HG03108 (cell line): ENCODE measurements at regions not wholly inside any gene's neighbourhood (a gene's known extent, or its start where the extent isn't known, plus 50 kb on each side); places are given as distances from the start of the nearest gene placed in this dataset.
A peak's percentile ranks its signal among the peaks of the same experiment; 100 is the strongest.

Experiments used
- ATAC-seq: cut with Tn5 transposase; IDR thresholded peaks from one replicate; pipeline ENCODE4 v1.9.1; 2021; ENCODE audit warnings: moderate library complexity; ENCODE audit not compliant: unreplicated experiment

DNA sequence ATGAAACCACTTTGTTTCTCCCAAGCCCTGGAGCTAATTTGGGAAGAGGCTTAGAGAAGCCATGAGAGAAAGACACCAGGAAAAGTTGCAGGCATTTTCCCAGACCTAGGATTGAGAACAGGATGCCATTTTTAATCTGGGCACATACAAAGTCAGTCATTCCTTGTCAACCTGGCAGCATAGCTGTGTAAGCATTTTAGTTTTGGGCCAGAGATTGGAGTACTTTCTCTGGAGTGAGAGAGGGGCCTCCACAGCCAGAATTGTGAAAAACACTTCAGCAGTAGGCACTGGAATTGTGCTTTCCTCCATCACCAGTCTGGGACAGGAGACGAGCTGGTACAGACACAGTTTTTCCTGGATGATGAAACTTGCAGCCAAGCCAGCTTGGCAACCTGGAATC, 390.3 kb upstream of the DMAC1 start:
- no peak for ATAC-seq

GRCh38 chr9:8188723-8189407, 389.3 kb upstream of the DMAC1 start:
- no peak for ATAC-seq

GRCh38 chr9:8186560-8186959, 387.0 kb upstream of the DMAC1 start:
- ATAC-seq: no peak

DNA sequence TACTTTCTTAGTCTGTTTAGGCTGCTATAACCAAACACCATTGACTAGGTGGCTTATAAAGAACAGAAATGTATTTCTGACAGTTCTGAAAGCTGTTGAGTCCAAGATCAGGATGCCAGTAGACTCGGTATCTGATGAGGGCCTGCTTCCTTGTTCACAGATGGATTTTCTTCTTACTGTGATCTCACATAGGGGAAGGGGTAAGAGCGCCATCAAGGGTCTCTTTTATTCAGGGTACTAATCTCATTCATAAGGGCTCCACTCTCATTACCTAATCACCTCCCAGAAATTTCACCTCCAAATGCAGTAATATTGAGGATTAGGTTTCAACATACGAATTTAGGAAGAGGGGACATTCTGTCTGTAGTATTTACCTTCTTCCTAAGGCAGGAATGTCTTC, 384.0 kb upstream of the DMAC1 start:
- no peak for ATAC-seq

DNA sequence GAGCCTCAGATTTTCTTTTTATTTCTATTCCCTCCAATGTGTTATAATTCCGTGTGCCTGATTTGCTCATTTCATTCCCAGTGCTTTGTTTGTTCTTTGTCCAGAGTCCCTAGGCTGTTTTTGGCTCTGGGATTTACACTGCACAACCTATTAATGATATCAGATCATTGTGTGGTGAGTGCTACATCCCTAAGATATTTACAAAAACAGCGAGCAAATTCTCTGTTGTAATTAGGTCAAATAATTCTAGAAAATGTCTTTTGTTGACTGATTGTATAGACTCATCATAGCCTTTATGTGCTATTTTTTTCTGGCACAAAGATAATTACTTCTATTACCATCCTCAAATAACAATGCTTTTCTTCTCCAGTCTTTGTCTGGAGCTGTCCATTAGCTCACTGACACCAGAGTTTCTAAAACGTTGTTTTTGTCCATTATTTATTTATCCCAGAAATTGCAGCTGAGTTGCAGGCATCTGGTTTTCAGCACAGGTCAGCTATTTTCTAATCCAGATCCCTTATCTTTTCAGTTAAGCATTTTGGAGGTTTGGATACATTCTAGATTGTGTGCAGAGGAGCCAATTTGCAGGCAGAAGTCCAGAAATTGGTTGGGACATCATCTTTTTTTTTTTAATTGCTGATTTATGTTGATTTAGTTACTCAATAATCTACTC, 379.9 kb upstream of the DMAC1 start:
- ATAC-seq: no peak

GRCh38 chr9:8172000-8172399, 372.4 kb upstream of the DMAC1 start:
- no peak for ATAC-seq

- ATAC-seq: no peak
These were observed 369.4 kb upstream of the DMAC1 start for GRCh38 chr9:8168916-8169438.

DNA sequence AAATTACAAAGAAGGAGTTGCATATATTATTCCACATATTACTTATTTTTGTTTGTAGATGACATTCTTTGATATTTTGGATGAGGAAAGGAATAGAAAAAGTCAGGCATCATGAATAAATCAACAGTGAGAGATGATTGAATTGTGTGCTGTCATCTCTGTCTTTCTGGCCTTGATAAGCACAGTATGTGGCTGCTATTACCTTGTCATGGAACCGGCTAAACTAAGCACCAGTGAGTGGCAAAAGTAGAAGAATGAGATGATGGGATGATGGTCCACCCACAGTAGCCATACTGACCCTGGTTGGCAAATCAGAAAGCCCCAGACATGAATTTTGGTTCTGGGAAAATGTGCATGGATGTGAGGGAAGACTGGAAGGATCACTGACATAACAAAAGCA, 361.2 kb upstream of the DMAC1 start:
- no peak for ATAC-seq

DNA sequence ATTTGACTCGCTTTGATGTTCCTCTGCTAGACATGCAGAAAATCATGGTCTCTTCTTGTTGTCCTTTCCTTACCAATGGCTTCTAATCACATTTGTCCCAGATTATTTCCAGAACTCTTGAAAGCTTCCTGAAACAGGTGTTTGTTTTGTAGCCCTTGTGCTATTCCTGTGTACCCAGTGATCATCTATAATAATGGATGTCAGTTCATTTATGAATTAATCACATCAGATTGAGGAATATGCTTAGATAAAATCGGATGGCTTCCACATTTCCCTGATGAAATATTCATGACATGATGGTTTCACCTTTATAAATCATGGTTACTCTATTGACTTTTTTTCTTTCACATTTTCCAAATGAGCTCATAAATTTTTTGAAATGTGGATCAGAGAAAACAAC, 359.0 kb upstream of the DMAC1 start:
- no peak for ATAC-seq

GRCh38 chr9:8157683-8158324, 358.2 kb upstream of the DMAC1 start:
- no peak for ATAC-seq

- no peak for ATAC-seq
These were observed 356.8 kb upstream of the DMAC1 start for GRCh38 chr9:8156346-8156745.

DNA sequence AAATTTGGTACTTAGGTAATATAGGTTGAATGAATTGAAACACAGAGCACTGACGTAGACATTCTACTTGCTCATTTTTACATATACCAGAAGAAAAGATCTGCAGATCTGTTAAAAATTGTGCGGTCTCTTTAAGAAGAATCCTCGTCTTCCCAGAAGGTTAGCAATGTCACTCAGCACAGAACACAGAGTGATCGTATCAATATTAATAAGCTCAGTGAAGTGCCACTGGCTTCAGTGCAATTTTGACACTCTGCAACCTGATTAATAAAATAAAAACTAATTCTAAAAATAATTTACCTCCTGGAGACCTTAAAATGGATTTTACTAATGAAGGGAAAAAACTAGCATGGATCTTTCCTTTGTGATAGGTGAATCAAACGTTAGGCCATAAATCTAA, 356.1 kb upstream of the DMAC1 start:
- no peak for ATAC-seq

GRCh38 chr9:8143677-8144076, 344.1 kb upstream of the DMAC1 start:
- no peak for ATAC-seq

DNA sequence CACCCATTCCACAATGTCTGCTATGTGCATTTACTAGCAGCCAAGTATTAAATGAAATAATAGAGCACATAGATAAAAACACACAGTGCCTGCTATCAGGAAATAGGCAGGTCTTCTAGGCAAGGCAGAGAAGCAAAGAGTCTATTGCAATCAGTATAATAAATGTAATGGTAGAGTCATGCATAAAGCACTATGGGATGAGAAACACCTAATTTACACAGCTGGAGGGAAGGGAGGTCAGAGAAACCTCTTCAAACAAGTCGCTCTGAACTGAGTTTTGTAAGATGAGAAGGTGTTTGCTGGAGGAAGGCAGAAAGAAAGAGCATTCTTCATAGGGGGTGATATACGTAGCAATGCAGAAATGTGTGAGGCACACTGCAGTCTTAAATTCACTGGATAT, 341.0 kb upstream of the DMAC1 start:
- ATAC-seq: no peak

- ATAC-seq: no peak
These were observed 340.2 kb upstream of the DMAC1 start for GRCh38 chr9:8139756-8140155.

DNA sequence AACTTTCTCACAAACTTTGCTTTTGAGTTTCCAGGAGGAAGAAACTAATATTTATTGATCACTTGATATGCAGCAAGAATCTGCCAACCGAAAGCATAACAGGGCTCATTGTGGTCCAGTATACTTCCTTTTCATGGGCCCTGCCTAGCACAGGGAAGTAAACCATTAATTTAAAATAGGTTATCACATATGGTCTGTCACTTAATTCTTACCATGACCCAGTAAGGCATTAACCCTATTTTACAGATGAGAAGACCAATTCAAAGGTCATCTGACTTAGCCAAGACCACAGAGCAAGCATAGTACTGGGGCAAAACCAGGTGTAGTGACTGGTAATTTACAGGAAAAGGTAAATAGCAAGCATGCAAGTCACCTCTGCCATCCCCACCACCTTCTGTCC, 336.9 kb upstream of the DMAC1 start:
- peak; percentile 90 for ATAC-seq

DNA sequence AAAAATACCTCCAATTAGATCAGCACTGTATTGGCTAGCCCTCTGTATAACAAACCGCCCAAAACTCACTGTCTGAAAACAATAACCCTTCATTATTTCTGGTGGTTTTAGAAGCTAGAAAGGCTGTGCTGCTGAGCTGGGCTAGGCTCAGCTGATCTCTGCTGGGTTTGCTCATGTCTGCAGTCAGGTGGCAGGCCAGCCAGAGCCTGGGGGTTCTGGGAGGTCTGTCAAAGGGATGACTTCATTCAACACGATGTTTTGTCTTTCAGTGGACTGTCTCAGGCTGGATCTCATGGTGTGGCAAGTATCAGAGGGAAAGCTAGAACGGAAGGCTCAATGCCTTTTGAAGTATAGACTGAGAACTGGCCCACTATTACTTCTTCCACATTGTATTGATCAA, 335.1 kb upstream of the DMAC1 start:
- no peak for ATAC-seq

- ATAC-seq: no peak
These were observed 334.0 kb upstream of the DMAC1 start for GRCh38 chr9:8133606-8134005.

DNA sequence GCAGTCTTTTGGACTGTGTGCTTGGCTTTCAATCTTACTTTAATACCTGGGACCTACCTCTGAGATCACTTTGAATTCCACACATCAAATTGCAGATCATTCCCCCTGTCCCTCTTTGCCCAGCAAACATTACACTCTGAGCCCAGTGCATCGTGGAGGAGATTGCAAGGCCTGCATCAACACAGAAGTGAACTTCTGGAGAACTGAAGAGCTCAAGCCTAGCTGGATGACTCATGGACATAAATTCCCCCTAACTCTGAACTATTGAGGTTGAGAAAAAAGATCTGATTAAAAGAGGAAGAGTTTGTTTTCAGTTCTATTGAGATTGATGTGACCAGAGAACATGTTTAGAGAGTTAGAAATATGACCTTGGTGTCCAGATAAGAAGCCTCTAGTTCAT, 316.0 kb upstream of the DMAC1 start:
- no peak for ATAC-seq

GRCh38 chr9:8114826-8115225, 315.2 kb upstream of the DMAC1 start:
- ATAC-seq: no peak

GRCh38 chr9:8106362-8106761, 306.8 kb upstream of the DMAC1 start:
- ATAC-seq: no peak

- no peak for ATAC-seq
These were observed 302.0 kb upstream of the DMAC1 start for GRCh38 chr9:8101607-8102006.
